ENCODE measurements at regions not wholly inside any gene's neighbourhood (a gene's known extent, or its start where the extent isn't known, plus 50 kb on each side); places are given as distances from the start of the nearest gene placed in this dataset.

- TF ChIP-seq CTCF (IDR thresholded peaks at IDR 0.05) = no peak
- no peak for TF ChIP-seq POLR2AphosphoS5 (IDR thresholded peaks at IDR 0.05)
- TF ChIP-seq EP300 (IDR thresholded peaks at IDR 0.05) = no peak
- no peak for TF ChIP-seq POLR2A (IDR thresholded peaks at IDR 0.05)
Measured at GRCh38 chr3:88997260-88997659, 110.2 kb upstream of the EPHA3 start.

Data from stomach (tissue), 4 donors.